ENCODE measurements at regions not wholly inside any gene's neighbourhood (a gene's known extent, or its start where the extent isn't known, plus 50 kb on each side); places are given as distances from the start of the nearest gene placed in this dataset.
A peak's percentile ranks its signal among the peaks of the same experiment; 100 is the strongest.

GRCh38 chr11:91986218-91986617 lies 238.4 kb upstream of the FAT3 start:
- Histone ChIP-seq H3K9me3 (no peaks in the 10 kb centered on the region), H3K9ac (ENCODE audit: low read depth in 2 of 2, low read length in 2 of 2) (no peak overlapping the region), H3K36me3 (no peaks in the 10 kb centered on the region), H3K27ac (no peak overlapping the region), H3K4me1 (no peaks in the 10 kb centered on the region), H3K27me3 (no peaks in the 10 kb centered on the region), H3K4me3 (no peak overlapping the region)
- intact Hi-C loops (cut with DNase I), result no loop called here
- DNase-seq, result no peak
- TF ChIP-seq, protein P1, sequence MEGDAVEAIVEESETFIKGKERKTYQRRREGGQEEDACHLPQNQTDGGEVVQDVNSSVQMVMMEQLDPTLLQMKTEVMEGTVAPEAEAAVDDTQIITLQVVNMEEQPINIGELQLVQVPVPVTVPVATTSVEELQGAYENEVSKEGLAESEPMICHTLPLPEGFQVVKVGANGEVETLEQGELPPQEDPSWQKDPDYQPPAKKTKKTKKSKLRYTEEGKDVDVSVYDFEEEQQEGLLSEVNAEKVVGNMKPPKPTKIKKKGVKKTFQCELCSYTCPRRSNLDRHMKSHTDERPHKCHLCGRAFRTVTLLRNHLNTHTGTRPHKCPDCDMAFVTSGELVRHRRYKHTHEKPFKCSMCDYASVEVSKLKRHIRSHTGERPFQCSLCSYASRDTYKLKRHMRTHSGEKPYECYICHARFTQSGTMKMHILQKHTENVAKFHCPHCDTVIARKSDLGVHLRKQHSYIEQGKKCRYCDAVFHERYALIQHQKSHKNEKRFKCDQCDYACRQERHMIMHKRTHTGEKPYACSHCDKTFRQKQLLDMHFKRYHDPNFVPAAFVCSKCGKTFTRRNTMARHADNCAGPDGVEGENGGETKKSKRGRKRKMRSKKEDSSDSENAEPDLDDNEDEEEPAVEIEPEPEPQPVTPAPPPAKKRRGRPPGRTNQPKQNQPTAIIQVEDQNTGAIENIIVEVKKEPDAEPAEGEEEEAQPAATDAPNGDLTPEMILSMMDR (IDR thresholded peaks at IDR 0.05), result no peak

DNA sequence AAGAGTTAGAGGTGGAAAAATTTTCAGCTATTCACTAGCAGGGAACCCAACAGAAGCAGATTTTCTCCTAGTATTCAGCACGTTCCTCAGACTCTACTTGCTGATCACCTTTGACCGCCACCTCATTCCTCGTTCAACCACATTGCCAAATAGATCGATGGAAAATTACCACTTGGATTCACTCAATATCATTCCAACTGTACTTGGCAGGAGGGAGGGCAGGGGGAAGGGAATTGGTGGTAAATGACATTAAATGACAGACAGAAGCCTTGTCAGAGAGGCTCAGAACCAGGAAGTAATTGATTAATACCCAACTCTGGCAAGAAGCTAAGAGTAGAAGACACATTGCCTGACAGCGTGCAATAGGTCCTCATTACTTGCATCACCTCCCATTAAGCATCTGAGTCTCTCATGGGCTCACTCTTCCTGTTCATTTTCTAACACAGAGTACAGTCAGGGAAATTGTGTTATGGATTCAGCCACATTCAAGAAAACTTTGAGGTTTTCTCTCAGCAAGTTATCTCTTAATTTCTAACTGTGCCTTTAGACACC lies 240.5 kb upstream of the FAT3 start:
- TF ChIP-seq, protein P1 (IDR thresholded peaks at IDR 0.05), result no peak
- intact Hi-C loops (cut with DNase I), result no loop called here
- DNase-seq, result no peak
- no peaks in the 10 kb centered on the region for H3K4me1 ChIP-seq
- no peaks in the 10 kb centered on the region for H3K9me3 ChIP-seq
- H3K27me3 ChIP-seq, result no peaks in the 10 kb centered on the region
- H3K27ac ChIP-seq, result no peak overlapping the region
- no peaks in the 10 kb centered on the region for H3K36me3 ChIP-seq
- no peak overlapping the region for H3K9ac ChIP-seq (ENCODE audit: low read depth in 2 of 2, low read length in 2 of 2)
- H3K4me3 ChIP-seq, result no peak overlapping the region

DNA sequence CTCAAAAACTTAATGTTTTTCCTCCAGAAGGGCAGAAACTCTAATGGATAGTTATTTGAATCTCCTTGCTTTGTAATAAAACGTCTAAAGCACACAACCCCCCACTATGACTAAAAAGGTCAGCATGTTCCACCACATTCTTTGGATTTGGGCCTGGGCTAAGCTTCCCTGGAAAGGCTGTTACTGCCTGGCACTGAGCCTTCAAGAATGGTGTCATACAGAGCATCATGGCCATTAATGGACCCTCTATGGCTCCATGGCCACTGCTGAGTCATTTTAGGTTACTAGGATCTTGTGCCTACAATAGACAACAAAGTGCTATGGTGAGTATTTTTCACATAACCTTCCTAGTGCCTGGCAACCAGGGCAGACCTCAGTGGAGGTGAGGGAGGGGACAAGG lies 242.6 kb upstream of the FAT3 start:
- Histone ChIP-seq H3K4me1 (no peaks in the 10 kb centered on the region), H3K9me3 (no peaks in the 10 kb centered on the region), H3K9ac (ENCODE audit: low read depth in 2 of 2, low read length in 2 of 2) (no peak overlapping the region), H3K27ac (no peak overlapping the region), H3K27me3 (no peaks in the 10 kb centered on the region), H3K36me3 (no peaks in the 10 kb centered on the region), H3K4me3 (no peak overlapping the region)
- TF ChIP-seq, protein P1 (IDR thresholded peaks at IDR 0.05), result no peak
- DNase-seq, result peak; percentile 30
- intact Hi-C loops (cut with DNase I), result no loop called here

DNA sequence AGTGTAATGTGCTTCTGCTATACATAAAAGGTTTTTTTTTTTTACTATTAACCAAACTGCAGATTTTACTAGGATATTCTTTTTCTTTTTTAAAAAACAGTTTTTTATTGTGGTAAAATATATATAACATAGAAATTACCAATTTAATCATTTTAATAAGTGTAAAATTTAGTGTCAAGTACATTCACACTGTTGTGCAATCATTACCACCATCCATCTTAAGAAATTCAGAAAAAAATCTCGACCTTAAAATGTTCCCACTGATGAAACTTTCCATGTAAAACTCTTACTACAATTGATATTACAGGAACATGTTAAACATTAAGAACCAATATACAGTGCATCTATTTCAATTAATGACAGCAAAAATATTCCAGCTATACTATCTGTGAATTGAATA lies 244.8 kb upstream of the FAT3 start:
- DNase-seq, result no peak
- no peaks in the 10 kb centered on the region for H3K36me3 ChIP-seq
- H3K4me3 ChIP-seq, result no peak overlapping the region
- H3K9ac ChIP-seq (ENCODE audit: low read depth in 2 of 2, low read length in 2 of 2), result no peak overlapping the region
- no peaks in the 10 kb centered on the region for H3K27me3 ChIP-seq
- intact Hi-C loops (cut with DNase I), result no loop called here
- no peak overlapping the region for H3K27ac ChIP-seq
- H3K4me1 ChIP-seq, result no peaks in the 10 kb centered on the region
- H3K9me3 ChIP-seq, result no peaks in the 10 kb centered on the region
- TF ChIP-seq, protein P1 (IDR thresholded peaks at IDR 0.05), result no peak

DNA sequence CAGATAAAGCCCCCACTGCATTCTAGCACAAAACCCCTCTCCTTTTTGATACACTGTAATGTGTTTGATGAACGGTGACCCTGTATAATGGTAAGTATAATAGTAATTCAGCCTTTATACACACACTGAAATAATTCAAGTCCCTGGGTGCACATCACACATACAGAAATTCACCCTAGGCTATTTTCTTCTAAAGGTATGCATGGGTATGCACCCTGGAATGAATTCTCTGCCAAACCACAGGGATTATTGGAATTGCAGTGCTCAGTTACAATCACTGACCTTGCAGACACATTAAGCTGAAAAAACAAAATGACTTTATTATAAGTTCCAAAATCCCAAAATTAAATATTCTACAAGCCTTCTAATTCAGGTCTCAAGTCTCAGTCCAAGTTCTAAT lies 245.9 kb upstream of the FAT3 start:
- Histone ChIP-seq H3K9ac (ENCODE audit: low read depth in 2 of 2, low read length in 2 of 2) (no peak overlapping the region), H3K27ac (no peak overlapping the region), H3K27me3 (no peaks in the 10 kb centered on the region), H3K4me1 (no peaks in the 10 kb centered on the region), H3K4me3 (no peak overlapping the region), H3K36me3 (no peaks in the 10 kb centered on the region), H3K9me3 (no peaks in the 10 kb centered on the region)
- intact Hi-C loops (cut with DNase I), result no loop called here
- TF ChIP-seq, protein P1 (IDR thresholded peaks at IDR 0.05), result no peak
- DNase-seq, result no peak
